ENCODE measurements at regions not wholly inside any gene's neighbourhood (a gene's known extent, or its start where the extent isn't known, plus 50 kb on each side); places are given as distances from the start of the nearest gene placed in this dataset.

DNA sequence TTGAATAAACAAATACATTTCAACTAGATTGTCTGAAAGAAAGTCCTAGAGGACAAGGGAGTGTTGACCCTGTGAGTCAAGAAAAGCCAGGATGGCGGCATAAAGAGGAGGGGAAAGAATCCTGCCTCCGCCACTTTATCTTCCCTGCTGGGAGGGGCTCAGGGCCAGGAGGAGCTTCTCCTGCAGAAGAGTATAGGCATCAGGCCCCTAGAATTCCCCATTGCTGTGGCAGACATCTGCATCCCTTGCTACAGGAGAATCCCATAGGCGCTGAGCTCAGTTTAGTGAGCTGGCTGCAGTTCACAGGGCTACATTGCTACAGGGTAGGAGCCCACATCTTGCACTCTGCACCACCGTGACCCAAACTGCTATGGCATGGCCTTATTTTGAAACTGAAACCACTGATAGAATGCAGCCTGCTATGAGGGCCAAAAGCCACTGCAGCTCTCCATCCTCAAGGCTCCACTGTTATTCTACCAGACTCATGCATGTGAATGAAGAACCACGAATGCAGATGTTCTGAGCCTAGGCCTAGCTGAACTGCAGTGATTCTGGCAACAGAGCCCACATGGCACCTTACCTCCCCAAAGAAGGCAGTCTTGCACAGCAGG, 941.4 kb upstream of the CTNND2 start:
- H3K27ac ChIP-seq, result no peak overlapping the region
- H3K4me3 ChIP-seq, result no peak overlapping the region

- no peak overlapping the region for H3K27ac ChIP-seq
- H3K4me3 ChIP-seq, result no peak overlapping the region
Measured at GRCh38 chr5:12840972-12841371, 936.7 kb upstream of the CTNND2 start.

DNA sequence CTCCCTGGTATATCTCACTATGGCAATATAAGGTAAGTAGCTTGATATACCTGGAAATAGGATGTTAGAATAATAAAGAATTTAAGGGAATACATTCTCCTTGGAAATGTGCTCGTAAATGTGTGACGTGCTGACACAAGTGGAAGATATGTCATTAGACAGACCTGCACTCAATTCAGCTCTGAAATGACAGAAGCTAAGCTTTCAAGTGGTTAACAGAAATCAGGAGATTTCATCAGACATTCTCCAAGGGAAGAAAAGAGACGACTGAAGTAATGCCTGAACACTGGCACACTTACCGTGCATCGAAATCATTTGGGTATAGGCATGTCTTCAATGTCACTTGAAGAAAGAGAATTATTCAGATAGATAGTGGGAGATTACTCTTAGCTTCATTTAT, 933.3 kb upstream of the CTNND2 start:
- H3K27ac ChIP-seq, result no peak overlapping the region
- no peak overlapping the region for H3K4me3 ChIP-seq

DNA sequence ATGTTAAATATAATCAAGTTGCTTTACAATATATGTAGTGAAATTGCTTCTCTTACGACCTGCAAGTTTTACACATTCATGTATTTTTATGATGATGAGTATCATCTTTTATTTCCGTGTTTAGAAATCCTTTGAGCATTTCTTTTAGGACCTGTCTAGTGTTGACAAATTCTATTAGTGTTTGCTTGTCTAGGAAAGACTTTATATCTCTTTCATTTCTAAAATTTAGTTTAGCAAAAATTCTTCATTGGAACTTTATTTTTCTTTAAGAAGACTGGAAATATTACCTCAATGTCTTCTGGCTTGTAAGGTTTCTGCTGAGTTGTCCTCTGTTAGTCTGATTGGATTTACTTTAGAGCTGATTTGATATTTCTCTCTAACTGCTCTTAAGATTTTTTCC, 920.9 kb upstream of the CTNND2 start:
- Histone ChIP-seq H3K4me3 (no peak overlapping the region), H3K27ac (no peak overlapping the region)

- no peak overlapping the region for H3K4me3 ChIP-seq
- H3K27ac ChIP-seq, result no peak overlapping the region
Measured at GRCh38 chr5:12805165-12805698, 901.0 kb upstream of the CTNND2 start.

DNA sequence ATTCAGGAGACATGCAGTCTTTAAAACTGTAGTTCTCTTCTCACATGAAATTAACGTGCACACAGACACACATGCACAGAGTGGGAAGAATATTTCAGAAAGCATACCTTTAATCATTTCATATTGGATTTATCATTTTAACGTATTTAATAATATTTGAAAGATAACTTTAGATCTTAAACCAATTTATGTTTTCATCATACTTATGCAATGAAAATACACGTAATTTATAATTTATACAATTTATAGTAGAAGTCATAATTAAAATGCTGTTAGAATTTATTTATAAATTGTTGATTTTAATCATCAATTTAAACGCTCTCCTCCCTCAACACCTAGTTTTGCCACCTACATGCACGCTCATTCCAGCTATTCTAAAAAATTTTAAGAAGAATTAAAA, 894.9 kb upstream of the CTNND2 start:
- Histone ChIP-seq H3K27ac (no peak overlapping the region), H3K4me3 (no peak overlapping the region)

- H3K4me3 ChIP-seq, result no peak overlapping the region
Measured at GRCh38 chr5:12795333-12795663, 891.1 kb upstream of the CTNND2 start.

DNA sequence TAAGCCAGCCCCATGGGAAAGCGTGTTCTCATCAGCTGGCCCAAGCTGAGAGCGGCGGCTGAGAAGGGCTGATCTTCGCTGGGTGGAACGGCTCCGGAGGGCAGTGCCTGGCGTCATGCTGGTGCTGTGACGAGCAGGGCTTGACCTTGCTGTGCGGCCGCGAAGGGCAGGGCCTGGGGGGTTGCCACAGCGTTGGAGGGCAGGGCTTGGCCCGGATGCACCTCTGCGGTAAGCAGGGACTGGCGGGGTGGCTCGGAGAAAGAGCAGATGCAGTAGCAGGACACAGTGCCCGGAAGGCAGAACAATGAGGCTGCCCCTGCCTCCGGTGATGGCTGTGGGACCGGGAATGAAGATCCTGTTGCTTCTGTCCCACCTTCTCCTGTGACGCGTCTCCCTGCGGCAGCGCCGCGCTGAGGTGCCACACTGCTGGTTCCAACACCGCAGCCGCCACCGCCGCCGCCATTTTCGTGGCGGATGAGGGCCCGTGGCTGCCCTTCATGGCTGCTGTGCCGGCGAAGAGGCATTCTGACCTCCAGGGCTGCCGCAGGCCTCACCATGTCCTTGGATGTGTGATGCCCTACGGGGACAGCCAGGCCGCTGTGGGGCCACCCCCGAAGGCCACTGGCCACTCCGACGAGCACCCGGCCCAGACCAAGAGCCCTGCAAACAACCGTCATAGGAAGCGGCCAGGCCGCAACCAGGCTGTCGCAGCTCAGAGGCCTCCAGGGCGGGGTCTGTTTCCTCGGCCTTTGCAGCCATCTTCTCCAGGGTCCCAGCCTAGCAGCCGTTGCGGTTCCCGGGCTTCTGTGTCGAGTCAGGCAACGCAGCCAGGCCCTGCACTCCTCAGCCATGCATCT, 890.5 kb upstream of the CTNND2 start:
- no peak overlapping the region for H3K4me3 ChIP-seq
- no peak overlapping the region for H3K27ac ChIP-seq

More at GRCh38 chr5:12795333-12795663, 891.1 kb upstream of the CTNND2 start:
- no peak overlapping the region for H3K27ac ChIP-seq

DNA sequence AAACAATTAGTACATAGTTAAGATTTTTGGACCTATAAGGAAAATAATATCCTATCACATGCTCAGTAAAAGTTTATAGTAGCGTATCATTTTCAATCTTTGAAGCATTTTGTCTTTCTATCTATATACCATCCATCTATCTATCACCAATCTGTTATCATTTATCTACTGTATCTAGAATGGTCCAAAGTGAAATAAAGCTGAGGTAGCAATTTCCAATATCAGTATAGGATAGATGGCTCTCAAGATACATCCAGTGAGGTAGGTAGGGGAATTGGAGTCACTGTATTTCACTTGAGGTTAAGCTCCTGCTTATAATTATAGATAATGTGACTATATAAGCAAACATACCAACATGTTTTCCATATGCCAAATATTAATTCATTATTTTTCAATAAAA, 889.1 kb upstream of the CTNND2 start:
- Histone ChIP-seq H3K27ac (no peak overlapping the region), H3K4me3 (no peak overlapping the region)

DNA sequence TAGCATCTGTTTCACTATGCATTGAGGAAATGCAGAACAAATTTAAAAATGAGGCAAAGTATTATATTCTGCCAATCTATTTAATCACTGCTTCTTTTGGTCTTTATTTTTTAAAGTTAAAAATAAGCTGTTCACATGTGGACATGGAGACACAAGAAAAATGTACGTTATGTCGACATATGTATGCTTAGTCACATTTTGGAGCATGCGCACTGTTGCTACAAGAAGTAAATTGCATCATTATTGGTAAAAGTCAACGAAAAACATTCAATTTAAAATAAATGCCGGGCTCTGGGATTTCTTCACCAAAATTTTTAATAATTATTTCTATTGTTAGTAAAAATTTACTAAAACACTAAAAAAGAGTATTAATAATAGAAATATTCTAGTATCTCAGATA, 876.3 kb upstream of the CTNND2 start:
- H3K4me3 ChIP-seq, result no peak overlapping the region
- no peak overlapping the region for H3K27ac ChIP-seq

GRCh38 chr5:12777342-12777741, 873.1 kb upstream of the CTNND2 start:
- H3K27ac ChIP-seq, result no peak overlapping the region
- H3K4me3 ChIP-seq, result no peak overlapping the region

- Histone ChIP-seq H3K4me3 (no peak overlapping the region), H3K27ac (no peak overlapping the region)
Measured at GRCh38 chr5:12772276-12772675, 868.0 kb upstream of the CTNND2 start.

- no peak overlapping the region for H3K27ac ChIP-seq
- H3K4me3 ChIP-seq, result no peak overlapping the region
Measured at GRCh38 chr5:12759377-12759776, 855.1 kb upstream of the CTNND2 start.

- Histone ChIP-seq H3K4me3 (no peak overlapping the region), H3K27ac (no peak overlapping the region)
Measured at GRCh38 chr5:12757035-12757434, 852.8 kb upstream of the CTNND2 start.

DNA sequence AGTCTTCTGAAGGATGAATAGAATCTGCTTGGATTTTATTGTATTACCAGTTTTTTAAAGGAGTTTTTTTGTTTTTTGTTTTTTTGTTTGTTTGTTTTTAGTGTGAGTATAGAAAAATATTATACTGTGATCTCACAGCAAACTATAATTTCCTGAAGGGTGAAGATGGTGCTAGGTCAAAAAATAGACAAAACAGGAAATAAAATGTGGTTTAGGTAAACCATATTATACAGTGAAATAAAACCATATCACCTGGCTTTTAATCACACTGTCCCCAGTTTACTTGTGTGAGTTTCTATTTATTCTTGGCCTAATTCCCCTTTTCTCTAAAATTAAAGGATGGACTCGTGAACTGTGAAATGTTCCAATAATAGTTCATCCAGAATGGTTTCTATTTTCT, 841.3 kb upstream of the CTNND2 start:
- Histone ChIP-seq H3K4me3 (no peak overlapping the region), H3K27ac (no peak overlapping the region)

GRCh38 chr5:12743582-12743981, 839.3 kb upstream of the CTNND2 start:
- no peak overlapping the region for H3K27ac ChIP-seq
- no peak overlapping the region for H3K4me3 ChIP-seq

- no peak overlapping the region for H3K27ac ChIP-seq
- H3K4me3 ChIP-seq, result no peak overlapping the region
Measured at GRCh38 chr5:12730354-12730753, 826.1 kb upstream of the CTNND2 start.

DNA sequence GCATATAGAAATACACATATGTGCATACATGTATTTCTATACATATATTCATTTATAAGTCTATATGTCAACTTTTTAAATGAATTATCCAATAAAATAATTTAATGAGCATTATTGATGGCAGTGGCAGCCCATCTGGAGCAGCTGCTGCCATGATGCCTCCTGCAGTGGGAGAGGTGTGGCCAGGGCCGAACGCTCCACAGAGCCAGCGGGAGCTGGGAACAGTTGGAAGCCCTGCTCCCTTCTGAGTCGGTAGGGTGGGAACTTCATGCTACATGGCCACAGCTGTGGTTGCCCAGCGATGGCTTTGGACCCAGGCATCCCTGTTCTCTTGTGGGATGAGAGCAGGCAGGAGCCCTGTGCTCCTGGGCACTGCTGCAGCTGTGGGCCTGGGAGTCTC, 812.4 kb upstream of the CTNND2 start:
- Histone ChIP-seq H3K27ac (no peak overlapping the region), H3K4me3 (no peak overlapping the region)

DNA sequence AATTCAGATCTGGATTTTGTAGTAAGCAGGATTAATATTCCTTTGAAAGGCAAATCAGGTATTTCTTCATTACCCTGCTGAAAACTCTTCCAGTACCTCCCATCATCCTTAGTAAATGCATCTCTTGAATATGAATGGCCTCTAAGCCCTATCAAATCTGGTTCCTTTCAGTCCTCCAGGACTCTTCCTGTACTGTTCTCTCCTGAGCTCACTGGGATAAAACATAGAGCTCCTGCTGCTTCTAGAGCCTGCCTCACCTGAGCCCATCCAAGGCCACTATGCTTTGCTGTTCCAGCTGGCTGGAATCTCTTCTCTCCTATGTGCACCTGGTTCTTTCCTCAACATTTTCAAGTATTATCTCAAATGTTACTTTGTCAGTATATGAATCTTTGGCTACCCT, 803.3 kb upstream of the CTNND2 start:
- Histone ChIP-seq H3K4me3 (no peak overlapping the region), H3K27ac (no peak overlapping the region)

- Histone ChIP-seq H3K27ac (no peak overlapping the region), H3K4me3 (no peak overlapping the region)
Measured at GRCh38 chr5:12704955-12705354, 800.7 kb upstream of the CTNND2 start.

- Histone ChIP-seq H3K4me3 (no peak overlapping the region), H3K27ac (no peak overlapping the region)
Measured at GRCh38 chr5:12703254-12703653, 799.0 kb upstream of the CTNND2 start.
